ENCODE measurements at regions not wholly inside any gene's neighbourhood (a gene's known extent, or its start where the extent isn't known, plus 50 kb on each side); places are given as distances from the start of the nearest gene placed in this dataset.

DNA sequence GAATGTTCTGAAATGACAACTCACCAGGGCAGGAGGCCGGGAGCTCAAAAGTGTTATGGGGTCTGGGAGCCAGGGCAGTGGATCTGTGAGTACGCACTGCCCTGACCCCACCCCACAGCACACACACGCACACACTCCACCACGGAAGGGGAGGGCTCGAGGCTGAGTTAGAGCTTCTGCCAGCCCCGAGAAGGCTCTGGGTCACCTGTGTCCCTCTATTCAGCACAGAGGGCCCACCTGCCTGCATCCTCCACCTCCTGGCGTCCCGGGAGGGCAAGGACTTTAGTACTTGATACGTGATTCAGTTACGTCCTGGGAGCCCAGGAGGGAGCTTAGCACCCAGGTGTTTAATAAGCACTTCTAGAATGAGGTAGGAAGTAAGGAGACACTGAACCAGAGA, 190.0 kb upstream of the GPR12 start:
- Histone ChIP-seq H3K27ac (ENCODE audit: low read depth, low read length) (no peak overlapping the region), H3K36me3 (ENCODE audit: insufficient read depth, low read length) (no peaks in the 10 kb centered on the region), H3K27me3 (ENCODE audit: insufficient read depth, low read length) (peaks cover 21% of the 10 kb centered on the region), H3K4me3 (ENCODE audit: low read depth, low read length) (no peak overlapping the region), H3K4me1 (ENCODE audit: control insufficient read depth, insufficient read depth, low read length, unreplicated experiment) (no peaks in the 10 kb centered on the region), H2AFZ (ENCODE audit: low read length, unreplicated experiment) (no peak overlapping the region), H3K79me2 (ENCODE audit: control insufficient read depth, insufficient read depth, low read length, unreplicated experiment) (no peaks in the 10 kb centered on the region)

- Histone ChIP-seq H3K27me3 (ENCODE audit: insufficient read depth, low read length) (0 out of 2 replicates have a peak, but pooled peaks cover 15% of the 10 kb centered on the region), H3K4me1 (ENCODE audit: control insufficient read depth, insufficient read depth, low read length, unreplicated experiment) (no peaks in the 10 kb centered on the region), H3K27ac (ENCODE audit: low read depth, low read length) (no peak overlapping the region), H3K79me2 (ENCODE audit: control insufficient read depth, insufficient read depth, low read length, unreplicated experiment) (no peaks in the 10 kb centered on the region), H3K4me3 (ENCODE audit: low read depth, low read length) (no peak overlapping the region), H2AFZ (ENCODE audit: low read length, unreplicated experiment) (no peak overlapping the region), H3K36me3 (ENCODE audit: insufficient read depth, low read length) (no peaks in the 10 kb centered on the region)
These were observed 189.3 kb upstream of the GPR12 start for GRCh38 chr13:26949701-26950502.

- H3K27ac ChIP-seq (ENCODE audit: low read depth, low read length): no peak overlapping the region
- no peaks in the 10 kb centered on the region for H3K4me1 ChIP-seq (ENCODE audit: control insufficient read depth, insufficient read depth, low read length, unreplicated experiment)
- no peaks in the 10 kb centered on the region for H3K79me2 ChIP-seq (ENCODE audit: control insufficient read depth, insufficient read depth, low read length, unreplicated experiment)
- H2AFZ ChIP-seq (ENCODE audit: low read length, unreplicated experiment): no peak overlapping the region
- H3K36me3 ChIP-seq (ENCODE audit: insufficient read depth, low read length): no peaks in the 10 kb centered on the region
- 0 out of 2 replicates have a peak, but pooled peaks cover 3% of the 10 kb centered on the region for H3K27me3 ChIP-seq (ENCODE audit: insufficient read depth, low read length)
- H3K4me3 ChIP-seq (ENCODE audit: low read depth, low read length): no peak overlapping the region
These were observed 187.8 kb upstream of the GPR12 start for GRCh38 chr13:26948353-26948752.

DNA sequence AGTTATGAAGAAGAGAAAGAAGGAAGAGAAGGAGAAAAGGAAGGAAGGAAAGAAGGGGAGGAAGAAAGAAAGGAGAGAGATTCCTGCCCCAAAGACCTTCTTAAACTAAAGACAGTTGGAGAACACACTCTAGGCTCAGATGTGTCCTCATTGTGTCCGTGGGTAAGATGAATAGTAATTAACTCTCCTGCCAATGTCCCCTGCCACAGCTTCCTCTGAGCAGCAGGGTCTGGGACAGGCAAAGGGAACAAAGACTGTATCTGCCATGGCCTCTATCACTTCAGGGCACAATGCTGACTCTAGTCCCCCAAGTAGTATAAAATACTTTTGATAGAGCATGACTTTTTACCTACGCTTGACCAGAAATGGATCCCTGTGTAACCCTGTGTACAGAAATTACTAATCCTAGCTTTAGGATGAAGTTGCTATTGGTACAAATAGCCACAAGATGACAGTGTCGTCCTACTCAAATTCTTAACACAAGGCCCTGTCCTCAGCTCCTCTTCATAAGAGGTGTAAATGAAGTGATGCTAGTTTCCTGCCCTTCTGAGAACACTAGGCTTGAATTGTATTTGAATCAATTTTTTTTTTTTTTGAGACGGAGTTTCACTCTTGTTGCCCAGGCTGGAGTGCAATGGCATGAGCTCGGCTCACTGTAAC, 186.2 kb upstream of the GPR12 start:
- H2AFZ ChIP-seq (ENCODE audit: low read length, unreplicated experiment): no peak overlapping the region
- H3K4me3 ChIP-seq (ENCODE audit: low read depth, low read length): no peak overlapping the region
- H3K4me1 ChIP-seq (ENCODE audit: control insufficient read depth, insufficient read depth, low read length, unreplicated experiment): no peaks in the 10 kb centered on the region
- no peak overlapping the region for H3K27ac ChIP-seq (ENCODE audit: low read depth, low read length)
- no peaks in the 10 kb centered on the region for H3K27me3 ChIP-seq (ENCODE audit: insufficient read depth, low read length)
- no peaks in the 10 kb centered on the region for H3K79me2 ChIP-seq (ENCODE audit: control insufficient read depth, insufficient read depth, low read length, unreplicated experiment)
- H3K36me3 ChIP-seq (ENCODE audit: insufficient read depth, low read length): no peaks in the 10 kb centered on the region

DNA sequence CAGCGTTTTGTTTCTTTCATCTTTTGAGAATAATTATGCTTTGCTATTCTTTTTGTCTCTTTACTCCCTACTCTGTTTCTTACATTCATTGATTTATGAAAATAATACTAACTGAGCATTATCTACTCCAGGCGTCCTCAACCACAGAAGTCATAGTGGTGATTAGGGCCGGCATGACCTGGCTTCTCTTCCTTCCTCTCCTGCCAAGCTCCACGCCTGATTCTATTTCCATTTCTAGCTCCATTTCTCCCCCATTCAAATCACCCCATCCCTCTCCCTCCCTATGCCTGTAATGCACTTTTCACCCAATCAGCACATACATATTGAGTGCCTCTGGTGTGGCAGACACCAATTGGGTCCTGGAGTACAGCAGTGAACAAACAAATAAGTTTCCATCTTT, 183.2 kb upstream of the GPR12 start:
- H3K79me2 ChIP-seq (ENCODE audit: control insufficient read depth, insufficient read depth, low read length, unreplicated experiment): no peaks in the 10 kb centered on the region
- peaks cover 9% of the 10 kb centered on the region for H3K4me1 ChIP-seq (ENCODE audit: control insufficient read depth, insufficient read depth, low read length, unreplicated experiment)
- H3K36me3 ChIP-seq (ENCODE audit: insufficient read depth, low read length): no peaks in the 10 kb centered on the region
- no peaks in the 10 kb centered on the region for H3K27me3 ChIP-seq (ENCODE audit: insufficient read depth, low read length)
- no peak overlapping the region for H3K27ac ChIP-seq (ENCODE audit: low read depth, low read length)
- H3K4me3 ChIP-seq (ENCODE audit: low read depth, low read length): no peak overlapping the region
- no peak overlapping the region for H2AFZ ChIP-seq (ENCODE audit: low read length, unreplicated experiment)

DNA sequence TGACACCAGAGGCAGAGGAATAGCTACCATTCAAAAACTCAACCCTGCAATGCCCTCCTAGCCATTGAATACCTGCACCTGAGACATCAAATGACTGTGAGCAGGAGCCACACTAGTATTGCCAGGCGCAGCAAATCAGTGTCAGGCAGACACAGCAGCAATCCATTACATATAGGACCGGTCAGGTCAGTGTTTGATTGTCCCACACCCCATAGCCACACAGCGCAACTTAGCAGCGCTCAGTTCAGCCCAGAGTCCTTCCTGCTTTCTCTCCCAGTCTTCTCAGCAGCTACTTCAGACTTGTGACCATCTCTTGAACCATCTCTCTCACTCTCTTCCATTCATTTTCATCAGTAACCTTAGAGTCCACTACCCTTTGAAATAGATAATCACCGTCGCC, 181.6 kb upstream of the GPR12 start:
- Histone ChIP-seq H3K4me1 (ENCODE audit: control insufficient read depth, insufficient read depth, low read length, unreplicated experiment) (peaks cover 9% of the 10 kb centered on the region), H3K4me3 (ENCODE audit: low read depth, low read length) (no peak overlapping the region), H3K36me3 (ENCODE audit: insufficient read depth, low read length) (no peaks in the 10 kb centered on the region), H3K79me2 (ENCODE audit: control insufficient read depth, insufficient read depth, low read length, unreplicated experiment) (no peaks in the 10 kb centered on the region), H3K27me3 (ENCODE audit: insufficient read depth, low read length) (0 out of 2 replicates have a peak, but pooled peaks cover 4% of the 10 kb centered on the region), H3K27ac (ENCODE audit: low read depth, low read length) (no peak overlapping the region), H2AFZ (ENCODE audit: low read length, unreplicated experiment) (no peak overlapping the region)

DNA sequence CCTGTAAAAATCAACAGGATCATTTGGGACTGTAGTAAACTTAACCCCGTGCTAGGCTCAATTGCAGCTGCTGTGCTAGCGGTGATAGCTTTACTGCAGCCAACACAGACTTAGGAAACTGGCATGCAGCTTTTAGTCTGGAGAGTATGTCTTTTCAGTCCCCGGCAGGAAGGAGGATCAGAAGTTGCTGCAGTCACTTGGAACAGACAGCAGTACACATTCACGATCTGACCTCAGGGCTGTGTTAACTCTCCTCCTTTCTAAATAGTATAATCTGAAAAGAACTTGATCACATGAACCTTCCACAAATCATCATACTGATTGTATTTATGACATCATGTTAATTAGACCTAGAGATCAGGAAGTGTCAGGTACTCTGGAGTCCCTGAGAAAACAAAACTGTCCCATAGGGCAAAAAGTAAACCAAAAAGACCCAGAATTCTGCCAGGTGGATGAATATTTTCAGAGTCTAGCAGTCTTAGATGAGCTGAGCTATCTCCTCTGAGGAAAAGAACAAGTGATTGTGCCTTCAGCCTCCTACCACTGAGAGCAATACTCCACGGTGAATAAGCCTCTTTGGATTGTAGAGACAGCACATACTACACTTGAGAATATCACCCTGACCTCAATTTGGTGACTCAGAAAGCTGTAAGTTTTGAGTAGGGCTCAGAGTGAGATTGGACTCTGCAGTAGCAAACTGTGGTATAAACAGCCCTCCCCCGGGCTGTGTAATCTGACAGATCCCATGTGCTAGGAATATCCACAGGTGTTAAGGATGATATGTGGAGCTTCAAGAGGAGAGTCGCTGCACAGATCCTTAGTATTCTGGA, 181.0 kb upstream of the GPR12 start:
- H3K27ac ChIP-seq (ENCODE audit: low read depth, low read length): no peak overlapping the region
- 0 out of 2 replicates have a peak, but pooled peaks cover 4% of the 10 kb centered on the region for H3K27me3 ChIP-seq (ENCODE audit: insufficient read depth, low read length)
- no peaks in the 10 kb centered on the region for H3K36me3 ChIP-seq (ENCODE audit: insufficient read depth, low read length)
- no peak overlapping the region for H2AFZ ChIP-seq (ENCODE audit: low read length, unreplicated experiment)
- 0 out of 2 replicates have a peak overlapping the region, but pooled peaks have one; percentile 34 for H3K4me3 ChIP-seq (ENCODE audit: low read depth, low read length)
- peaks cover 9% of the 10 kb centered on the region for H3K4me1 ChIP-seq (ENCODE audit: control insufficient read depth, insufficient read depth, low read length, unreplicated experiment)
- no peaks in the 10 kb centered on the region for H3K79me2 ChIP-seq (ENCODE audit: control insufficient read depth, insufficient read depth, low read length, unreplicated experiment)

- H2AFZ ChIP-seq (ENCODE audit: low read length, unreplicated experiment): no peak overlapping the region
- no peak overlapping the region for H3K27ac ChIP-seq (ENCODE audit: low read depth, low read length)
- no peak overlapping the region for H3K4me3 ChIP-seq (ENCODE audit: low read depth, low read length)
- no peaks in the 10 kb centered on the region for H3K79me2 ChIP-seq (ENCODE audit: control insufficient read depth, insufficient read depth, low read length, unreplicated experiment)
- 0 out of 2 replicates have a peak, but pooled peaks cover 4% of the 10 kb centered on the region for H3K27me3 ChIP-seq (ENCODE audit: insufficient read depth, low read length)
- no peaks in the 10 kb centered on the region for H3K36me3 ChIP-seq (ENCODE audit: insufficient read depth, low read length)
- H3K4me1 ChIP-seq (ENCODE audit: control insufficient read depth, insufficient read depth, low read length, unreplicated experiment): no peaks in the 10 kb centered on the region
These were observed 173.5 kb upstream of the GPR12 start for GRCh38 chr13:26934096-26934495.

- Histone ChIP-seq H2AFZ (ENCODE audit: low read length, unreplicated experiment) (no peak overlapping the region), H3K27ac (ENCODE audit: low read depth, low read length) (no peak overlapping the region), H3K79me2 (ENCODE audit: control insufficient read depth, insufficient read depth, low read length, unreplicated experiment) (no peaks in the 10 kb centered on the region), H3K4me3 (ENCODE audit: low read depth, low read length) (no peak overlapping the region), H3K4me1 (ENCODE audit: control insufficient read depth, insufficient read depth, low read length, unreplicated experiment) (no peaks in the 10 kb centered on the region), H3K36me3 (ENCODE audit: insufficient read depth, low read length) (no peaks in the 10 kb centered on the region), H3K27me3 (ENCODE audit: insufficient read depth, low read length) (peaks cover 3% of the 10 kb centered on the region)
These were observed 171.9 kb upstream of the GPR12 start for GRCh38 chr13:26932465-26932864.

DNA sequence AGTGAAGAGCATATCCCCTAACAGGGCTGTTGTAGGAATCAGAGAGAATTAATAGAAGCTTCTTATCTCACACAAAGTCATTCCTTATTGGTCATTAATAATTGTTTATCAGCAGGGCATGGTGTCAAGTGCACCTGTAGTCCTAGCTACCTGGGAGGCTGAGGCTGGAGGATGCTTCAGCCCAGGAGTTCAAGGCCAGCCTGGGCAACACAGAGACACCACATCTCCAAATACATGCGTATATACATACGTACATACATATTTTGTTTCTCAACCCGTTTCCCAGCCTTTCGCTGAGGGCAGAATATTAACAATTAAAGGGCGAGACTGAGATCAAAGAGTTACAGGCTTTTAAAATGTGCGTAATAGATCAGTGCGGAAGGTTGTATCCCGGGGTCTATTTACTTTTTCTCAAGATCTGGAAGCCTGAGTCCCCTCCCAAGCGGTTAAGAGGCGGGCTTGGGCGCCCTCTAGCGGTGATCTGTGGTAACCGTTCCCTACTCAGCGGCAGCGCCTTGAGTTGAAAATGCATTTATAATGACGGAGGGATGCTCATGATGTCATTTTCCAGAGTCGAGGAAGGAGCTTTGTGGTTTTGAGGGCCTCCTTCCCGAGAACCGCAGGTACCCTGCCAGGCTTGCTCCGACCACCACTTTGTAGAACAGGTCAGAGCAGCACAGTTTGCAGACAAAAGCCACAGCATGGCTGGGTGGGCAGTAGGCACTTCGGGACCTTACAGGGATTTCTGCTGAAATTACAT, 169.6 kb upstream of the GPR12 start:
- no peaks in the 10 kb centered on the region for H3K36me3 ChIP-seq (ENCODE audit: insufficient read depth, low read length)
- H3K4me1 ChIP-seq (ENCODE audit: control insufficient read depth, insufficient read depth, low read length, unreplicated experiment): no peaks in the 10 kb centered on the region
- H2AFZ ChIP-seq (ENCODE audit: low read length, unreplicated experiment): peak overlapping the region; percentile 75
- peaks cover 22% of the 10 kb centered on the region for H3K27me3 ChIP-seq (ENCODE audit: insufficient read depth, low read length)
- H3K79me2 ChIP-seq (ENCODE audit: control insufficient read depth, insufficient read depth, low read length, unreplicated experiment): no peaks in the 10 kb centered on the region
- peak overlapping the region; percentile 44 for H3K4me3 ChIP-seq (ENCODE audit: low read depth, low read length)
- H3K27ac ChIP-seq (ENCODE audit: low read depth, low read length): no peak overlapping the region

Measured in ACC112 (cell line).